Right renal pelvis (tissue), 4 donors: ENCODE measurements at regions not wholly inside any gene's neighbourhood (a gene's known extent, or its start where the extent isn't known, plus 50 kb on each side); places are given as distances from the start of the nearest gene placed in this dataset.

Experiments used
- DNase-seq, 4 donors: peaks; one replicate each; pipeline ENCODE4 v3.0.0-alpha.2; 2013; ENCODE audit warnings: low read depth in 4 of 4, low spot score in 3 of 4, missing footprints in 1 of 4

- DNase-seq: no peak
These were observed 167.6 kb upstream of the CADPS start for GRCh38 chr3:63042833-63043232.

- no peak for DNase-seq
These were observed 168.4 kb upstream of the CADPS start for GRCh38 chr3:63043631-63044030.

- no peak for DNase-seq
These were observed 170.9 kb upstream of the CADPS start for GRCh38 chr3:63046152-63046551.

GRCh38 chr3:63046580-63046979, 171.4 kb upstream of the CADPS start:
- no peak for DNase-seq

GRCh38 chr3:63047068-63047467, 171.9 kb upstream of the CADPS start:
- DNase-seq: no peak

DNA sequence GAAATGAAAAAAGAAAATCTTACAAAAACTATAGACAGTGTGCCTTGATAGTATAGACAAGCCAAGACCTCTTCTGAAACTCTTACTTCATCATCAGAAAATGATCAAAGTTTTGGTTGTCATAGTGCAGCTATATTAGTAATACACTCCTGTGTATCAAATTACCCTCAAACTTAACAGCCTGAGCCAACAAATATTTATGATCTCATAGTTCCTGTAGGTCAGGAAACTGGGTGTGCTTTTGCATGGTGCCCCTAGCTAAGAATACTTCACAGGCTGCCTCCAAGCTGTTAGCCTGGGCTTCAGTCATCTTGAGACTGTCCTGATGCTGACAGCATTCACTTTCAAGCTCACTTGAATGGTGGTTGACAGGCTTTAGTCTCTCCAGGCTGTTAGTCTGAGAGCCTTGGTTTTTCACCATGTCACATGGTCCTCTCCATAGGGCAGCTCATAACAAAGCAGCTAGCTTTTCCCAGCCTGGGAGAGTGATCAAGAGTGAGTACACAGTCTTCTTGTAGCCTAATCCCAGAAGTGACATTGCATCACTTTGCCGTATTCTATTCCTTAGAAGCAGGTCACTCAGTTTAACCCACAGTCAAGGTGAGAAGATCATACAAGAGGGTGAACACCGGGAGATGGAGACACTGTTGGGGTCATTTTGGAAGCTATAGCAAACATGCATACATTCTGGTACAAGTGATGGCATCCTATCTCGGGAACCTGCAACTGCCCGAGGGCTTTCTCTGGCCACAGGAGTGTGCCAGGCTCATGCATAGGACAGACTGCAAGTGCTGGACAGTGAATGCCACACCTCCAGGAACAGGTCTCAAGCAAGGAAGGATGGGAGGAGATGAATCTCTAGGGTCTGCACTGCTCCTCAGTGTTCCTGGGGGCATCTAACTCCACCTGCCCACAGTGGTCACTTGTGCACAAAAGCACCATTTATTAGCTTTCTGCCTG, 173.4 kb upstream of the CADPS start:
- DNase-seq: no peak

DNA sequence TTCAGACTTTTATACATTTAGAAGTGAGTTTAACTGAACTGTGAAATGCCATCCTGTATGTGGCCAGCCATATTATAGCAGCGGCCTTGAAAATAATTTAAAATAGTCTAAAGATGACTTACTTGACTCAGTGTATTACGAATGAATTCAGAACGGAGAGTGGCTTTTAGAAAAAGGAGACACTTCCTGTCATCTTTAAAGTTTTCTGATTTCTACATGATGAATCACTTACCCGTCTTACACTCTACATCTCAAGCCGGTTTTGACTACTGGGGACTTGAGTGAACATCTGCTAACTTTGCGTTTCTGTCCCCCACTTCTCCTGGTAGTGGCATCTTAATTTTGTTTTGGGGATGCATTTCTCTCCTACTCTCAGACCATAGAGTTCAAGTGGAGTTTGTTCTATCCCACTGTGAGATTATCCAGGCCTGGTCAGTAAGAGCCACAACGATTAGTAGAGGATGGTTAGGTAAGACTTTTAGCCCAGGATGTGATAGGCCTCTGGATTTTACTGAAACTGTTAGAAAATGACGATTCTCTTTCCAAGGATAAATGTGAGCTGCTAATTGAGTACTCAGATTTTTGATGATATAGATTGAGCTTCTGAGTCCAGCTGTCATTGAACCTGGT, 175.4 kb upstream of the CADPS start:
- no peak for DNase-seq

GRCh38 chr3:63051920-63052319, 176.7 kb upstream of the CADPS start:
- no peak for DNase-seq

GRCh38 chr3:63056932-63057331, 181.7 kb upstream of the CADPS start:
- no peak for DNase-seq

DNA sequence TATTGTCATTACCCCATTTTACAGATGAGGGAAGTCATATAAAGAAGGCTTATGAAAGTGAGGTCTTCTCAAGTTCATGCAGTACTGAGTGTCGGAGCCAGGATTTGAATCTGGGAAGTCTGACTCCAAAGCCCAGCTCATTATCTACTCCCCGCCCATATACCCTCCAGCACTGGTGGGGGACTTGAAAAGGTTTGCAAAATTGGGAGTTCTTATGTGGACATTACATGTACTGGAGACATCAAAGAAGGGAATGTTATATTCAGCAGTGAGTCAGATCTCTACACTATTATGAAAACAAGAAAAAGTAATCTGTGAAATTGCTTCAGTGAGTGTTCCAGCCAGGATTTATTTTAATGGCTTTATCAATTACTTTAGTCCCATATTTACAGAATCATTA, 185.2 kb upstream of the CADPS start:
- DNase-seq: no peak

- no peak for DNase-seq
These were observed 186.2 kb upstream of the CADPS start for GRCh38 chr3:63061449-63061848.

DNA sequence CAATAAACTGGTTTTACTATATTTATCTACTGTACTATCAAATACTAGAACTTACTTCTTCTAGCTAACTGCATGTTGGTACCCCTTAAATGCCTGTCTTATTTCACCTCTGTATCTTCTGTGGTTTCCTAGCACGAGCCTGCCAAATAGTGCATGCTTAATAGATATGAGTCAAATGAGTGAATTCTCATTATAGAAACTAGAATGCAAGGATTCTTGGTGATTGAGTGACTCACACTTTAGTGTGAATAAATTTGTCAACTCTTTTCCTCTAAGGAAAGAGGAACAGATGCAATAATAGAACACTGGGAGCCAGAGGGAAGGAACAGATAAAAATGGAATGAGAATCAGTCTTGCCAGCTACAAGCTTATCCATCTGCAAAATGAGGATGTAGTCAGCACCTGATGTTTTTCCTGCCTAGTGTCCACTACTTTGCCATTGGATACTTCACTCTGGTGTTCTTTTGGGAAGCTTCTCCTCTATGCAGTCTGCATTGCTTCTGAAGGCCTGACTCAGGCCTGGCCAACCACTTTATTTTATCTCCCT, 189.1 kb upstream of the CADPS start:
- DNase-seq: no peak

DNA sequence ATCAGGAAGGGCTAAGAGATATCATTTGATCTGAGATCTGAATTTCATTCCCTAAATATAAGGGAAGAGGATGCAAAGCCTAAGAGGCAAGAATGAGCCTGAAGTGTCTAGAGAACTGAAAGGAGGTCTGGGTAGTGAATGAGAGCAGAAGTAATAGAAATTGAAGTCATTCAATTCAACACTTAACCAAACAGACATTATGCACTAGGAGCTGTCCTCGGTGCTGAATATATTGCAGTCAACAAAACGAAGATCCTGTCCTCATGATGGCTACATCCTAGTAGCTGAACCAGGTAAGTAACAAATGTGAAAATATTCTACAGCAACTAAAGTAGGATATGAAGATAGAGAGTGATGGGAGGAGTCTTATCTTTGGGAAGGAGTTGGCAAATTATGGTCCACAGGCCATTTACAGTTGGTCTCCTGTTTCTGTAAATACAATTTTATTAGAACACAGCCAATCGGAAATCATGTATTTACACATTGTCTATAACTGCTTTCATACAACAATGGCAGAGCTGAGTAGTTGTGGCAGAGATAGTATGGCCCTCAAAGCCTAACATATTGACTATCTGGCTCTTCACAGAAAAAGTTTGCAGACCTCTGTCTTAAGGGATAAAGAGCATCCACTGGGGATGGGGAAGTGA, 192.9 kb upstream of the CADPS start:
- peak; percentile 29 to 57 (median 48) for DNase-seq

DNA sequence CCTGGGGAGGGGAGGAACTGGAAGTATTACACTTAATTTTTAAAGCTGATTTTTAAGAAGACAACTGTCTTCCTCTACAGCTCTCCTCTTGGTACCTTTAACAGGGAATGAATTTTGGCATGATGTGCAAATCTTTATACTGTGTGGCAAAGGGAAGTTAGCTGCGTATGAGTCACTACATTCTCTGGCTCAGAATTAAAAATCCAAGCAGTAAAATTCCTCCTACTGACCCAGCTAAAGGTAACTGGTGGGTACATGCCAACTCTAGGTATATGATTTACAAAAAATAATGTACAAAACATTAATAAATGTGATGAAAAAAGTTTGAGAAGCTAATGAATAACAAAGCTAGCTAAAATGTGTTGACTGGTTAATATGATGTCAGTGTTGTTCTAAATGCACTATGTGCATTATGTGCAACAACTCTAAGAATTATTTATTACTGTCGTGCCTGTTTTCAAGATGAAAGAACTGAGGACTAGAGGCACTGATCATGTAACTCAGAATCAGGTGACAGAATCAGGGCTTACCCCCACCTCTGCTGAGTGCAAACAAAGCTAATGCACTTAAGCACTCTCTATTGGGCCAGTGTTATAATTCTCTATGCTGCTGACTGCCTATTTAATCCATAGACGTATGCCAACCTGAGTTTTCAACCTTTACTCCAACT, 194.7 kb upstream of the CADPS start:
- DNase-seq: no peak

DNA sequence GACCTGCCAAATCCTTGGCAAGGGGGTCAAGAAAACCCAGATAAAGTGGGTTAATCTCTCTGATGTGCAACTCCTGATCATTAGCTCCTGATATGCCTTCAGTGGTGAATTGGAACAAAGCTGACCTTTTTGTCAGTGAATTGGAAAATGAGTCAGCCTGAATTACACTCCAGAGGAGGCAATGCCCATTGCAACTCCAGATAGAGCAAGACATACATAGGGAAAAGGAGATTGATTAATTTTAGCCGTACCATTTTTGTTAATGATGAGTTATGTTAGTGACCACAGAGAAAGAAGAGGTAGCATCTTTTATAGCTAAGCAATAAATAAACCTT, 195.2 kb upstream of the CADPS start:
- no peak for DNase-seq

DNA sequence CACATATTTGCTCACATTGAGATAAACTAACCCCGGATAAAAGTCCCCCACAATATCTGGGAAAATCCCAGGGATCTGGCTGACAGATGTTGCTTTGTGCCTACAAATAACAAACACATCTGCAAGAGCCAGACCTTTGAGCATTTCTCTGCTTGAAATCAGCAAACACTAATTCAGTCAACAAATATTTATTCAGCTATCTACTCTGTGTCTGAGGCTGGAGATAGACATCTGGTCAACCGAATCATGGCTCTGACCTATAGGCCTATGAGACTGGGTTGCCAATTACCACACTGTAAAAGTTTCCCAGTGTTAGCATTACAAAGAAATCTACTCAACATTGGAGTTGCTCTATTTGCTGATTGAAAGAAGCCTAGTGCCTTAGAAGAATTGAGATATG, 201.1 kb upstream of the CADPS start:
- DNase-seq: no peak

DNA sequence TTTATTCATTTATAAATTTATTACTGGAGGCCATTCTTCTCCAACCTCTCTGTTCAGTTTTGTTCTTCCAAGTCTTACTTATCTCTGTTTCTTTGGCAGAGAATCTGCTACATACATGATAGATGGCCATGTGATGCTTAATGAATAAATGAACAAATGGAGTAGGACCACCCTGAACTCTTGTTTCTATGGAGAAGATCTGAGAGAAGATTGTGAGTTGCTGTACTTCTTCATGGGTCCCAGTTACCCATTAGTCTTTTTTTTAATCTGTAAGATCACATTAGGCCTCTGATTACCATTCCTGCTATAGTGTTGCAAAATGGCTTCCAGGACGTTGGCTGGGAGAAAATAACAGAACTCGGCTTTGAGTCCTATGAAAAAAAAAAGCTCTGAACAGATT, 191.9 kb upstream of the SYNPR start:
- DNase-seq: no peak

- no peak for DNase-seq
These were observed 188.9 kb upstream of the SYNPR start for GRCh38 chr3:63089007-63089750.

GRCh38 chr3:63089751-63090132, 188.4 kb upstream of the SYNPR start:
- no peak for DNase-seq

- no peak for DNase-seq
These were observed 187.5 kb upstream of the SYNPR start for GRCh38 chr3:63090656-63091055.
